ENCODE measurements at regions not wholly inside any gene's neighbourhood (a gene's known extent, or its start where the extent isn't known, plus 50 kb on each side); places are given as distances from the start of the nearest gene placed in this dataset.

DNA sequence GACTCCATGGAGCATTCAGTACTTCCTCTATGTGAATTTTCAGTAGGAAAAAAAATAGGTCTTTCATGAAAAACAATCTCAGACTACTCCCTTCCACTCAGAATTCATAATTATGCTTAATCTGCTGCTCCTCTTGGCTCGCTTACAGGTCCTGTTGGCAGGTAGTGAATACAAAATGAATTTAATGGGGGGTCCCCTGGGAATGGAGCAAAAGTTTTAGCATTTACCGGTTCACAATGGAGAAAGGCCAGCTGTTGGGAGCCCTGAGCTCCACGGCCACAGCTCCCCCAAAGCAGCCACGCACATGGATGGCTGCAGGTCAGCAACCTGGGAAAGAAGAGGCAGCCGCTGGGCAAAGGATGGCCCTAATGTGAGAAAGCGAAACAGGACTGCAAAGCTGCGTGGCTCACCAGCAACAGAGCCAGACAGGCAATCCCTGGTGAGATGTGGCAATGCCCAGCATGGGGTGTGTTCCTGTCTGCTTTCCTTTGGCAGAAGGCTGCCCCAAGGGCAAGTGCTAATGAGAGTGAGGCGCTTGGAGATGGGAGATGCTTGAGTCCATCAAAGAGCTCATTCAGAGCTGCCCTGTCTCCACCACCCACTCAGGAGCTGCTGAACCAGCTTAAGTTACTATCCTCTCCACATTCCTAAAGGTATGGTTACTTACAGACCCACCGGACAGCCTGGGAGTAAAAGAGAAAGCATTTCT is 447.4 kb downstream of the EPHA4 start:
- ATAC-seq (no peak), DNase-seq (no peak)
- Histone ChIP-seq H3K9ac (ENCODE audit: low read length) (no peak overlapping the region), H3K79me2 (ENCODE audit: low read length) (no peaks in the 10 kb centered on the region), H3K9me3 (ENCODE audit: low read length) (no peaks in the 10 kb centered on the region), H3F3A (ENCODE audit: low read length, unreplicated experiment) (no peaks in the 10 kb centered on the region), H3K4me1 (ENCODE audit: insufficient read depth, low read length) (no peaks in the 10 kb centered on the region), H3K27me3 (ENCODE audit: low read length) (peaks cover 32% of the 10 kb centered on the region; the same call in 1 of the 2 replicates), H3K9me2 (replicated peaks; ENCODE audit: low read length) (no peaks in the 10 kb centered on the region), H4K20me1 (ENCODE audit: low read length) (no peaks in the 10 kb centered on the region), H3K4me2 (ENCODE audit: low read length) (peak overlapping the region; percentile 8; the same call in 1 of the 2 replicates), H3K36me3 (ENCODE audit: low read depth, low read length) (no peaks in the 10 kb centered on the region), H3K27ac (ENCODE audit: low read length) (no peak overlapping the region), H3K4me3 (ENCODE audit: low read length) (no peak overlapping the region), H2AFZ (ENCODE audit: low read length) (no peak overlapping the region)
- intact Hi-C loops (cut with micrococcal nuclease): no loop called here
- ChIA-PET CTCF (no interaction called here), POLR2A (ENCODE audit: unreplicated experiment) (no interaction called here)
- TF ChIP-seq EZH2 (IDR thresholded peaks at IDR 0.05; ENCODE audit: low read length, unreplicated experiment): no peak
- TF ChIP-seq, protein P1, sequence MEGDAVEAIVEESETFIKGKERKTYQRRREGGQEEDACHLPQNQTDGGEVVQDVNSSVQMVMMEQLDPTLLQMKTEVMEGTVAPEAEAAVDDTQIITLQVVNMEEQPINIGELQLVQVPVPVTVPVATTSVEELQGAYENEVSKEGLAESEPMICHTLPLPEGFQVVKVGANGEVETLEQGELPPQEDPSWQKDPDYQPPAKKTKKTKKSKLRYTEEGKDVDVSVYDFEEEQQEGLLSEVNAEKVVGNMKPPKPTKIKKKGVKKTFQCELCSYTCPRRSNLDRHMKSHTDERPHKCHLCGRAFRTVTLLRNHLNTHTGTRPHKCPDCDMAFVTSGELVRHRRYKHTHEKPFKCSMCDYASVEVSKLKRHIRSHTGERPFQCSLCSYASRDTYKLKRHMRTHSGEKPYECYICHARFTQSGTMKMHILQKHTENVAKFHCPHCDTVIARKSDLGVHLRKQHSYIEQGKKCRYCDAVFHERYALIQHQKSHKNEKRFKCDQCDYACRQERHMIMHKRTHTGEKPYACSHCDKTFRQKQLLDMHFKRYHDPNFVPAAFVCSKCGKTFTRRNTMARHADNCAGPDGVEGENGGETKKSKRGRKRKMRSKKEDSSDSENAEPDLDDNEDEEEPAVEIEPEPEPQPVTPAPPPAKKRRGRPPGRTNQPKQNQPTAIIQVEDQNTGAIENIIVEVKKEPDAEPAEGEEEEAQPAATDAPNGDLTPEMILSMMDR (conservative IDR thresholded peaks at IDR 0.05; ENCODE audit: low read depth, low read length): no peak
- TF ChIP-seq EZH2phosphoT487 (IDR thresholded peaks at IDR 0.05; ENCODE audit: borderline replicate concordance, low read length): no peak
- BruUV-seq (replicated peaks): no TSS peak

DNA sequence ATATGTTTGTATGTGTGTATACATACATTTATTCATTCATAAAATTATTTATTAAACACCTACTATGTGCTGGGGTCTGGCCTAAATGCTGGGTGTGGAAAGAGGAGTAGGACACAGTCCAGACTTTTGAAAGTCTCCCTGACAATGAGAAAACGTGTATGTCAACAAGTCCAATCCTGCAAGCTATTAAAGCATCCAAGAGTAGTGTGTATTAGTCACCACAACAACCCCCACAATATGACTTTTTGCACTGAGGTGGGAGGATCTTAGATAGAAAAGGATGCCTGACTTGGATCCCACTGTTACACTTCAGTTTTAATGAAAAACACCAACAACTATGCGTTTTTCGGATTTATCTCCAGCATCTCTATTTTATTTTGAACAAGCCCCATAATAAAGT is 446.4 kb downstream of the EPHA4 start:
- Histone ChIP-seq H3K27me3 (ENCODE audit: low read length) (peaks cover 26% of the 10 kb centered on the region; the same call in 1 of the 2 replicates), H3K4me1 (ENCODE audit: insufficient read depth, low read length) (no peaks in the 10 kb centered on the region), H3K36me3 (ENCODE audit: low read depth, low read length) (no peaks in the 10 kb centered on the region), H3K27ac (ENCODE audit: low read length) (no peak overlapping the region), H3F3A (ENCODE audit: low read length, unreplicated experiment) (no peaks in the 10 kb centered on the region), H3K9me2 (replicated peaks; ENCODE audit: low read length) (no peaks in the 10 kb centered on the region), H2AFZ (ENCODE audit: low read length) (no peak overlapping the region), H3K9me3 (ENCODE audit: low read length) (no peaks in the 10 kb centered on the region), H3K79me2 (ENCODE audit: low read length) (no peaks in the 10 kb centered on the region), H3K9ac (ENCODE audit: low read length) (no peak overlapping the region), H4K20me1 (ENCODE audit: low read length) (no peaks in the 10 kb centered on the region), H3K4me2 (ENCODE audit: low read length) (no peak overlapping the region), H3K4me3 (ENCODE audit: low read length) (no peak overlapping the region)
- ATAC-seq (no peak), DNase-seq (no peak)
- TF ChIP-seq EZH2 (IDR thresholded peaks at IDR 0.05; ENCODE audit: low read length, unreplicated experiment) (no peak), EZH2phosphoT487 (IDR thresholded peaks at IDR 0.05; ENCODE audit: borderline replicate concordance, low read length) (no peak)
- TF ChIP-seq, protein P1 (conservative IDR thresholded peaks at IDR 0.05; ENCODE audit: low read depth, low read length): no peak
- BruUV-seq (replicated peaks): no TSS peak
- CTCF ChIA-PET: no interaction called here
- POLR2A ChIA-PET (ENCODE audit: unreplicated experiment): no interaction called here
- intact Hi-C loops (cut with micrococcal nuclease): no loop called here

DNA sequence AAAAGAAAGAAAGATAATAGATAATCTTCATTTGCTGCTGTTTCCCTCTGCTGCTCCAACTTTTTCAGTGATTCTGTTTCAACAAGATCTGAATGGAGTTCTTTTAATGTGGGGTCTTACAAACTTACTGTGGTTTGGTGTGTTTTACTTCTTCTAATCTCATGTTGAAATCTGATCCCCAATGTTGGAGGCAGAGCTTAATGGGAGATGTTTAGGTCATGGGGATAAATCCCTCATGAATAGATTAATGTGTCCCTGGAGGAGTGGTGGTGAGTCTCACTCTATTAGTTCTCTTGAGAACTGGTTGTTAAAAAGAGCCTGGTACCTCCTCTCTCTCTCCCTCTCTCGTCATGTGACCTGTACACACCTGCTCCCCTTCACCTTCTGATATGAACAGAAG is 442.4 kb downstream of the EPHA4 start:
- Histone ChIP-seq H3K9me2 (replicated peaks; ENCODE audit: low read length) (no peaks in the 10 kb centered on the region), H3F3A (ENCODE audit: low read length, unreplicated experiment) (no peaks in the 10 kb centered on the region), H3K27ac (ENCODE audit: low read length) (no peak overlapping the region), H3K9me3 (ENCODE audit: low read length) (no peaks in the 10 kb centered on the region), H3K79me2 (ENCODE audit: low read length) (no peaks in the 10 kb centered on the region), H3K4me2 (ENCODE audit: low read length) (no peak overlapping the region), H2AFZ (ENCODE audit: low read length) (no peak overlapping the region), H3K4me3 (ENCODE audit: low read length) (no peak overlapping the region), H4K20me1 (ENCODE audit: low read length) (no peaks in the 10 kb centered on the region), H3K9ac (ENCODE audit: low read length) (no peak overlapping the region), H3K36me3 (ENCODE audit: low read depth, low read length) (no peaks in the 10 kb centered on the region), H3K4me1 (ENCODE audit: insufficient read depth, low read length) (no peaks in the 10 kb centered on the region), H3K27me3 (ENCODE audit: low read length) (peaks cover 3% of the 10 kb centered on the region; the same call in 1 of the 2 replicates)
- no peak for DNase-seq
- POLR2A ChIA-PET (ENCODE audit: unreplicated experiment): no interaction called here
- TF ChIP-seq EZH2 (IDR thresholded peaks at IDR 0.05; ENCODE audit: low read length, unreplicated experiment) (no peak), EZH2phosphoT487 (IDR thresholded peaks at IDR 0.05; ENCODE audit: borderline replicate concordance, low read length) (no peak)
- TF ChIP-seq, protein P1 (conservative IDR thresholded peaks at IDR 0.05; ENCODE audit: low read depth, low read length): no peak
- intact Hi-C loops (cut with micrococcal nuclease): no loop called here
- ATAC-seq: no peak
- CTCF ChIA-PET: no interaction called here
- BruUV-seq (replicated peaks): no TSS peak
